K562 (cell line): ENCODE measurements at regions not wholly inside any gene's neighbourhood (a gene's known extent, or its start where the extent isn't known, plus 50 kb on each side); places are given as distances from the start of the nearest gene placed in this dataset.

Experiments used
- ATAC-seq: fragments of 200-7000 bp; cut with Tn5 transposase; 3 replicates; pipeline ENCODE4 v1.9.1; 2020; ENCODE audit warnings: moderate library complexity
- BruUV-seq: library from RNA; stranded (reverse); fragments of 400-500 nt; replicated peaks from 2 replicates; lab custom pipeline; 2021; lab: Mats Ljungman, UMichigan
- CTCF ChIA-PET: fragments of 300-600 bp; formaldehyde crosslinking; extraction: SDS; loops from one replicate; lab custom pipeline; 2021; ENCODE audit warnings: low intra/inter-chr PET ratio; lab: Yijun Ruan, JAX
- POLR2A ChIA-PET: fragments of 300-600, 350-650 bp; sonication (Branson Sonifier 250); formaldehyde crosslinking; extraction: SDS; loops from one replicate; lab custom pipeline; 2021; ENCODE audit warnings: antibody characterized with exemption, inconsistent platforms; lab: Yijun Ruan, JAX
- DNase-seq, 4 experiments: peaks; one replicate each; pipeline versions ENCODE4 v3.0.0 to v3.0.0-alpha.2; 2011 to 2018; ENCODE audit warnings: low spot score in 3 of 4, mixed read lengths in 3 of 4; ENCODE audit errors: extremely low read depth in 1 of 4
- FAIRE-seq: peaks from 2 replicates; lab custom pipeline; 2011; peaks lifted over from hg19 to GRCh38; lab: Jason Lieb, UNC
- H2AFZ ChIP-seq: 2 replicates; pipeline ENCODE4 v1.6.0; 2011; ENCODE audit warnings: low read depth, low read length, control low read depth, inconsistent platforms
- H3K27ac ChIP-seq: fragments of 200-600 bp; 3 replicates; pipeline ENCODE4 v1.8.0; 2011; ENCODE audit warnings: low read depth, mild to moderate bottlenecking, control low read depth, inconsistent platforms, low read length, moderate library complexity, mixed read lengths; ENCODE audit errors: extremely low read depth
- H3K27me3 ChIP-seq, 2 experiments: fragments of 300-600 bp in 1 of 2; 2 replicates in 1 of 2; 3 replicates in 1 of 2; pipeline versions ENCODE4 v1.6.0 to v1.8.0; 2011; ENCODE audit warnings: inconsistent platforms in 2 of 2, low read length in 2 of 2, mild to moderate bottlenecking in 1 of 2, mixed read lengths in 1 of 2, moderate library complexity in 1 of 2; ENCODE audit not compliant: control insufficient read depth in 2 of 2, insufficient read depth in 2 of 2
- H3K36me3 ChIP-seq: fragments of 300-600 bp; 3 replicates; pipeline ENCODE4 v1.8.0; 2011; ENCODE audit warnings: mild to moderate bottlenecking, low read length, inconsistent platforms; ENCODE audit not compliant: control insufficient read depth, insufficient read depth
- H3K4me1 ChIP-seq, 2 experiments: fragments of 200-600 bp in 1 of 2; replicated peaks in 1 of 2; 2 replicates in 1 of 2; 3 replicates in 1 of 2; pipeline versions ENCODE4 v1.5.1 to v1.8.0; 2011; ENCODE audit warnings: inconsistent platforms in 2 of 2, low read length in 2 of 2, mild to moderate bottlenecking in 1 of 2, mixed read lengths in 1 of 2, moderate library complexity in 1 of 2; ENCODE audit not compliant: control insufficient read depth in 2 of 2, insufficient read depth in 2 of 2
- H3K4me2 ChIP-seq: 2 replicates; pipeline ENCODE4 v1.6.1; 2011; ENCODE audit warnings: low read length, control low read depth, inconsistent platforms, mixed read lengths; ENCODE audit not compliant: insufficient read depth
- H3K4me3 ChIP-seq: fragments of 200-600 bp; sonication (generic), shearing (Covaris generic); 2 replicates; pipeline ENCODE4 v1.5.1; 2016; ENCODE audit warnings: control low read depth, inconsistent platforms
- H3K79me2 ChIP-seq: fragments of 200-600 bp; 3 replicates; pipeline ENCODE4 v1.8.0; 2011; ENCODE audit warnings: low read length, inconsistent platforms; ENCODE audit not compliant: control insufficient read depth, insufficient read depth
- H3K9ac ChIP-seq, 2 experiments: 2 replicates each; pipeline versions ENCODE4 v1.6.0 to v1.6.1; 2011; ENCODE audit warnings: low read depth in 2 of 2, low read length in 2 of 2, control low read depth in 1 of 2, inconsistent platforms in 1 of 2, mild to moderate bottlenecking in 1 of 2, mixed read lengths in 1 of 2; ENCODE audit not compliant: insufficient read depth in 1 of 2
- H3K9me1 ChIP-seq: one replicate; pipeline ENCODE4 v1.6.0; 2011; ENCODE audit warnings: inconsistent platforms, mild to moderate bottlenecking, low read length, moderate library complexity; ENCODE audit not compliant: control insufficient read depth, insufficient read depth
- H3K9me3 ChIP-seq: replicated peaks from 2 replicates; pipeline ENCODE4 v1.5.1; 2011; ENCODE audit warnings: low read depth, low read length, inconsistent platforms; ENCODE audit not compliant: control insufficient read depth, insufficient read depth
- H4K20me1 ChIP-seq: replicated peaks from 2 replicates; pipeline ENCODE4 v1.6.1; 2011; ENCODE audit warnings: low read length, inconsistent platforms, mixed read lengths; ENCODE audit not compliant: control insufficient read depth, insufficient read depth
- ARID1B ChIP-seq: fragments of 450-650 bp; IDR thresholded peaks from 2 replicates; pipeline ENCODE4 v1.6.1; 2016; ENCODE audit warnings: antibody characterized with exemption, mild to moderate bottlenecking, inconsistent platforms
- ATF1 ChIP-seq, 2 experiments: fragments of 450-650 bp in 1 of 2; IDR thresholded peaks; 2 replicates each; pipeline ENCODE4 v1.6.1; 2016; ENCODE audit warnings: missing compliant biosample characterization in 1 of 2, missing genetic modification characterization in 1 of 2
- CREB1 ChIP-seq, 2 experiments: sonication (generic) in 1 of 2; formaldehyde crosslinking in 1 of 2; IDR thresholded peaks; 2 replicates each; pipeline versions ENCODE4 v1.6.1 to v1.8.0; 2012 to 2022; ENCODE audit warnings: inconsistent platforms in 1 of 2, mild to moderate bottlenecking in 1 of 2, missing genetic modification reagents in 1 of 2, moderate library complexity in 1 of 2
- CREM ChIP-seq: IDR thresholded peaks from 2 replicates; pipeline ENCODE4 v1.6.1; 2014; ENCODE audit warnings: antibody characterized with exemption, low read depth
- MTA3 ChIP-seq: fragments of 450-650 bp; formaldehyde crosslinking; IDR thresholded peaks from 2 replicates; pipeline ENCODE4 v1.6.1; 2017; ENCODE audit warnings: mild to moderate bottlenecking, borderline replicate concordance
- NCOA1 ChIP-seq: fragments of 450-650 bp; IDR thresholded peaks from 2 replicates; pipeline ENCODE4 v1.6.1; 2016; ENCODE audit warnings: low read depth
- NR1H2 ChIP-seq: sonication (generic); formaldehyde crosslinking; IDR thresholded peaks from 2 replicates; pipeline ENCODE4 v1.4.0; 2020; ENCODE audit warnings: mild to moderate bottlenecking, missing genetic modification reagents
- PHF20 ChIP-seq: fragments of 450-650 bp; IDR thresholded peaks from 2 replicates; pipeline ENCODE4 v1.6.1; 2018; ENCODE audit not compliant: partially characterized antibody
- POU5F1 ChIP-seq: fragments of 150-350 bp; IDR thresholded peaks from 2 replicates; pipeline ENCODE4 v1.6.1; 2014; ENCODE audit warnings: borderline replicate concordance, low read length, low read depth, mild to moderate bottlenecking; ENCODE audit not compliant: partially characterized antibody
- YBX1 ChIP-seq: fragments of 450-650 bp; IDR thresholded peaks from 2 replicates; pipeline ENCODE4 v1.7.1; 2016; ENCODE audit warnings: mild to moderate bottlenecking
- WGBS: fragments of 100-300 bp; shearing (Covaris generic); methylation state at CpG from one replicate; pipeline ENCODE4 v1.1.6; 2016; ENCODE audit warnings: low coverage, mixed read lengths; ENCODE audit not compliant: insufficient coverage; ENCODE audit errors: missing lambda C conversion rate; 5-methylcytosine and 5-hydroxymethylcytosine counted together
- in situ Hi-C: fragments of 300-500 bp; cut with MboI; formaldehyde crosslinking; loops from 4 replicates; pipeline ENCODE4 v1.15.0; 2018; ENCODE audit warnings: inconsistent platforms, mixed read lengths
- intact Hi-C: fragments of 100-400 bp; cut with micrococcal nuclease; formaldehyde crosslinking; loops from 2 replicates; pipeline ENCODE4 v1.14.2; 2022
- TF ChIP-seq, protein P1 (sequence below), 2 experiments: fragments of 250-450 bp in 1 of 2; fragments of 450-650 bp in 1 of 2; sonication (Bioruptor Pico) in 1 of 2; IDR thresholded peaks; 2 replicates each; pipeline versions ENCODE4 v1.6.1 to v1.8.0; 2016 to 2021; ENCODE audit warnings: mild to moderate bottlenecking in 2 of 2, moderate library complexity in 2 of 2, missing compliant biosample characterization in 1 of 2, missing genetic modification characterization in 1 of 2
- TF ChIP-seq, protein P2 (sequence below), 2 experiments: fragments of 450-650 bp in 1 of 2; sonication (generic) in 1 of 2; formaldehyde crosslinking in 1 of 2; IDR thresholded peaks in 1 of 2; conservative IDR thresholded peaks in 1 of 2; 2 replicates each; pipeline versions ENCODE4 v1.6.1 to v1.8.1; 2016 to 2023; ENCODE audit warnings: mild to moderate bottlenecking in 2 of 2, moderate library complexity in 2 of 2, inconsistent platforms in 1 of 2, missing genetic modification reagents in 1 of 2

DNA sequence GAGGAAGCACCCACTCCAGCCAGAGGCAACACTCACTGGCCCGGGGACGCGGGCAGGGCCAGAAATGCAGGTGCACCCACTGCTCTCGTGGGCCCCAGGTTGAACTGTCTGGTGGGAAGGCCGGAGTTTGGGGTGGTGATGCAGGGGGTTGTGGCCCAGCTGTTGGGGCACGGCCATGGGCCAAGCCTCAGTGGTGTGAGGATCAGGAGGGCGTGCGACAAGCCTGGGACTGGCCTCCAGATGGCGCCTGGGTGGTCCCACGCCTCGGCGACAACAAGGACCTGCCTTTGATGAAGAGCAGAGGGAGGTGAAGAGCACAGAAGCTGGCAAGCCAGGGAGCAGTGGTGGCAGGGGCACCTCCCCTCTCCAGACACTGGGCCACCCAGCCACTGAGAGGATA, 240.8 kb downstream of the BRD1 start (continued):
- TF ChIP-seq NR1H2: no peak
- TF ChIP-seq ARID1B: no peak
- TF ChIP-seq, protein P1, sequence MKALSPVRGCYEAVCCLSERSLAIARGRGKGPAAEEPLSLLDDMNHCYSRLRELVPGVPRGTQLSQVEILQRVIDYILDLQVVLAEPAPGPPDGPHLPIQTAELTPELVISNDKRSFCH (CRISPR knock-in tag; IDR thresholded peaks at IDR 0.05): no peak
- TF ChIP-seq, protein P1 (tag; IDR thresholded peaks at IDR 0.05): no peak

DNA sequence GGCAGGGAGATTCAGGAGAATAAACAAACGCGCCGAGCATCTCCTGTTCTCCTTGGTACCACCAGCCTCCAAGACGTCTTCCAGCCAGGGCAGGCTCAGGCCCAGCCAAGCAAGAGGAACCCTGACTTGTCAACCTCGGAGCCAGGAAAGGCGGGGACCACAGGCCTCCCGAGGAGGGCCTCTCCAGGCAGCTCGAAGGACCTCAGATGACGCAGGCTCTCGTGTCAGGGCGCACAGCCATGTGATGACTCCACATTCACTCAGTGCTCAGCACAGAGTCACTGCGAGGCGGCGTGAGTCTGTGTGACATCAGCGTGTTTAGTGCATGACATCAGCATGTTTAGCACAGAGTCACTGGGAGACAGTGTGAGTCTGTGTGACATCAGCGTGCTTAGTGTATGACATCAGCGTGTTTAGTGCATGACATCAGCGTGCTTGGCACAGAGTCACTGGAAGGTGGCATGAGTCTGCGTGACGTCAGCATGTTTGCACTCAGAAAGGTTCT, 241.4 kb downstream of the BRD1 start:
- CTCF ChIA-PET: no interaction called here
- Histone ChIP-seq H3K36me3 (peaks cover 33% of the 10 kb centered on the region; the same call in 2 of the 3 replicates), H3K9me1 (no peaks in the 10 kb centered on the region), H2AFZ (no peak overlapping the region), H3K4me3 (no peak overlapping the region), H3K4me1 (no peaks in the 10 kb centered on the region; a peak in 2 of 5 replicates), H3K9ac (no peak overlapping the region), H3K79me2 (peaks cover 30% of the 10 kb centered on the region), H3K4me2 (no peak overlapping the region), H3K27me3 (no peaks in the 10 kb centered on the region), H3K9me3 (0 out of 2 replicates have a peak, but pooled peaks cover 2% of the 10 kb centered on the region), H3K27ac (no peak overlapping the region), H4K20me1 (peaks cover 9% of the 10 kb centered on the region; the same call in 1 of the 2 replicates)
- POLR2A ChIA-PET: no interaction called here
- intact Hi-C loops: no loop called here
- WGBS: 87% methylated on average over 13 of the region's 20 CpGs
- no peak for DNase-seq
- BruUV-seq: no TSS peak
- FAIRE-seq: no peak
- ATAC-seq: no peak
- TF ChIP-seq, protein P2, sequence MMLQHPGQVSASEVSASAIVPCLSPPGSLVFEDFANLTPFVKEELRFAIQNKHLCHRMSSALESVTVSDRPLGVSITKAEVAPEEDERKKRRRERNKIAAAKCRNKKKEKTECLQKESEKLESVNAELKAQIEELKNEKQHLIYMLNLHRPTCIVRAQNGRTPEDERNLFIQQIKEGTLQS (IDR thresholded peaks at IDR 0.05): peak; percentile 48; the same call in 1 of the 2 replicates
- TF ChIP-seq, protein P2 (CRISPR knock-in tag; conservative IDR thresholded peaks at IDR 0.05): no peak
- TF ChIP-seq CREM (peak; percentile 78; the same call in 1 of the 2 replicates), YBX1 (no peak), PHF20 (no peak), ATF1 (CRISPR knock-in tag; IDR thresholded peaks at IDR 0.05) (no peak), ATF1 (tag; IDR thresholded peaks at IDR 0.05) (peak; percentile 75), CREB1 (IDR thresholded peaks at IDR 0.05) (peak; percentile 83), CREB1 (CRISPR knock-in tag; IDR thresholded peaks at IDR 0.05) (peak; percentile 86), NCOA1 (peak; percentile 75), MTA3 (0 out of 2 replicates have a peak, but pooled peaks have one; percentile 58), POU5F1 (no peak)
- in situ Hi-C loops: no loop called here
